Lower leg skin (tissue), 4 donors: ENCODE measurements at regions not wholly inside any gene's neighbourhood (a gene's known extent, or its start where the extent isn't known, plus 50 kb on each side); places are given as distances from the start of the nearest gene placed in this dataset.
"Not testable (repeated sequence)": the region's sequence is repeated elsewhere in the genome, so short reads cannot be mapped to it uniquely, and the experiment has no call there.

Experiments
- DNase-seq, 2 donors: peaks; one replicate each; pipeline ENCODE4 v3.0.0-alpha.2; 2019; ENCODE audit warnings: low spot score in 2 of 2
- H3K4me3 ChIP-seq: fragments of 200-600 bp; sonication (generic); 2 replicates; pipeline ENCODE4 v1.5.1; 2017; ENCODE audit warnings: mild to moderate bottlenecking, low read depth; ENCODE audit not compliant: poor library complexity, severe bottlenecking
- CTCF ChIP-seq, 3 donors: fragments of 450-650 bp; IDR thresholded peaks; one replicate each; pipeline ENCODE4 v1.5.1; 2016; ENCODE audit warnings: antibody characterized with exemption in 3 of 3, mild to moderate bottlenecking in 3 of 3, moderate library complexity in 2 of 3
- POLR2A ChIP-seq, 2 donors: fragments of 450-650 bp; IDR thresholded peaks; one replicate each; pipeline ENCODE4 v1.6.1; 2016 to 2017; ENCODE audit warnings: antibody characterized with exemption in 2 of 2, mild to moderate bottlenecking in 1 of 2, moderate library complexity in 1 of 2
- WGBS, 2 donors: methylation state at CpG; one replicate each; pipeline ENCODE4 v1.1.5; 2018; 5-methylcytosine and 5-hydroxymethylcytosine counted together
- intact Hi-C: fragments of 100-400 bp; cut with DNase I; formaldehyde crosslinking; loops from one replicate; pipeline ENCODE4 v1.15.0; 2023; ENCODE audit warnings: low total_unique reads

GRCh38 chr6:121680058-121680457, 244.6 kb downstream of the GJA1 start:
- DNase-seq, result no peak
- H3K4me3 ChIP-seq, result no peak overlapping the region
- intact Hi-C loops, result no loop called here
- WGBS, 2 donors, result 95 to 97% methylated on average over 9 of the region's 9 CpGs
- no peak for TF ChIP-seq CTCF (IDR thresholded peaks at IDR 0.05)
- TF ChIP-seq POLR2A (IDR thresholded peaks at IDR 0.05), result no peak

GRCh38 chr6:121682666-121683065, 247.2 kb downstream of the GJA1 start:
- WGBS, 2 donors, result 96 to 97% methylated on average over 25 of the region's 25 CpGs
- DNase-seq, result no peak
- no peak overlapping the region for H3K4me3 ChIP-seq
- intact Hi-C loops, result no loop called here
- TF ChIP-seq POLR2A (IDR thresholded peaks at IDR 0.05), result no peak
- TF ChIP-seq CTCF (IDR thresholded peaks at IDR 0.05), result no peak

GRCh38 chr6:121685806-121686205, 250.4 kb downstream of the GJA1 start:
- WGBS, 2 donors, result 87 to 99% methylated on average over 10 of the region's 10 CpGs
- intact Hi-C loops, H3K4me3 ChIP-seq, DNase-seq: not testable (repeated sequence)

GRCh38 chr6:121686611-121687023, 251.2 kb downstream of the GJA1 start:
- no peak for TF ChIP-seq POLR2A (IDR thresholded peaks at IDR 0.05)
- TF ChIP-seq CTCF (IDR thresholded peaks at IDR 0.05), result no peak
- intact Hi-C loops, result no loop called here
- 91 to 92% methylated on average over 26 of the region's 29 CpGs for WGBS, 2 donors
- H3K4me3 ChIP-seq, result no peak overlapping the region
- no peak for DNase-seq

- no peak for TF ChIP-seq POLR2A (IDR thresholded peaks at IDR 0.05)
- TF ChIP-seq CTCF (IDR thresholded peaks at IDR 0.05), result no peak
- WGBS, 2 donors, result 58 to 74% methylated on average over 2 of the region's 2 CpGs
- no peak for DNase-seq
- H3K4me3 ChIP-seq, result no peak overlapping the region
- intact Hi-C loops, result no loop called here
Measured at GRCh38 chr6:121688974-121689373, 253.5 kb downstream of the GJA1 start.

GRCh38 chr6:121691126-121691551, 255.7 kb downstream of the GJA1 start:
- intact Hi-C loops, result no loop called here
- WGBS, 2 donors, result 65 to 69% methylated on average over 1 of the region's 1 CpG
- TF ChIP-seq POLR2A (IDR thresholded peaks at IDR 0.05) (no peak), CTCF (IDR thresholded peaks at IDR 0.05) (no peak)
- no peak for DNase-seq
- H3K4me3 ChIP-seq, result no peak overlapping the region
